SH-SY5Y (cell line): ENCODE measurements at regions not wholly inside any gene's neighbourhood (a gene's known extent, or its start where the extent isn't known, plus 50 kb on each side); places are given as distances from the start of the nearest gene placed in this dataset.

Experiments used
- GATA2 ChIP-seq: IDR thresholded peaks from 2 replicates; pipeline ENCODE4 v1.6.1; 2011; ENCODE audit warnings: mild to moderate bottlenecking, low read depth, low read length
- GATA3 ChIP-seq: IDR thresholded peaks from 2 replicates; pipeline ENCODE4 v1.6.1; 2011; ENCODE audit warnings: low read depth, mild to moderate bottlenecking, low read length, moderate library complexity

GRCh38 chr1:244319283-244320132 lies 132.2 kb downstream of the ADSS2 start:
- TF ChIP-seq GATA2 (no peak), GATA3 (no peak)
